ENCODE measurements at regions not wholly inside any gene's neighbourhood (a gene's known extent, or its start where the extent isn't known, plus 50 kb on each side); places are given as distances from the start of the nearest gene placed in this dataset.
A peak's percentile ranks its signal among the peaks of the same experiment; 100 is the strongest.

GRCh38 chr6:15852289-15852688, 189.5 kb upstream of the DTNBP1 start:
- Histone ChIP-seq H3K36me3 (replicated peaks in 1 of 2; ENCODE audit: control insufficient read depth in 1 of 2, insufficient read depth in 2 of 2, low read length in 2 of 2) (no peaks in the 10 kb centered on the region), H3K9ac (ENCODE audit: insufficient read depth, low read length, poor library complexity, severe bottlenecking) (no peak overlapping the region), H3K4me1 (ENCODE audit: control insufficient read depth in 1 of 2, insufficient read depth in 2 of 2, low read length in 2 of 2) (no peaks in the 10 kb centered on the region), H2AFZ (ENCODE audit: insufficient read depth, low read depth, low read length, poor library complexity, severe bottlenecking) (no peak overlapping the region), H3K9me3 (replicated peaks in 1 of 2; ENCODE audit: control insufficient read depth in 1 of 2, insufficient read depth in 1 of 2, low read length in 2 of 2) (peaks cover 10 to 14% of the 10 kb centered on the region in 2 donors), H3K4me2 (replicated peaks; ENCODE audit: extremely low read depth, low read length, poor library complexity, severe bottlenecking) (no peak overlapping the region), H3K27ac (ENCODE audit: low read depth in 1 of 2, low read length in 2 of 2) (no peak overlapping the region), H4K20me1 (ENCODE audit: insufficient read depth, low read length) (no peaks in the 10 kb centered on the region), H3K27me3 (ENCODE audit: control insufficient read depth in 2 of 2, insufficient read depth in 2 of 2, low read length in 2 of 2) (no peaks in the 10 kb centered on the region), H3K4me3 (replicated peaks in 1 of 3; ENCODE audit: low read depth in 2 of 3, low read length in 3 of 3) (no peak overlapping the region), H3K79me2 (ENCODE audit: insufficient read depth, low read length) (no peaks in the 10 kb centered on the region)
- H3K9me3 Mint-ChIP-seq, result peaks cover 8 to 14% (median 11%) of the 10 kb centered on the region in 7 donors
- peaks cover 0 to 6% of the 10 kb centered on the region in 2 donors for H3K36me3 Mint-ChIP-seq
- H3K27ac Mint-ChIP-seq, result peak overlapping the region in 1 of 7 donors; percentile 51
- WGBS (ENCODE audit: insufficient coverage), result 90% methylated on average over 2 of the region's 2 CpGs
- no peaks in the 10 kb centered on the region for H3K4me1 Mint-ChIP-seq
- DNase-seq, result no peak
- TF ChIP-seq CTCF (IDR thresholded peaks at IDR 0.05), result no peak
- H3K4me3 Mint-ChIP-seq, result no peak overlapping the region
- no peaks in the 10 kb centered on the region for H3K27me3 Mint-ChIP-seq (ENCODE audit: low read depth in 3 of 3)
- intact Hi-C loops (cut with micrococcal nuclease), result no loop called here

GRCh38 chr6:15849395-15849794, 186.6 kb upstream of the DTNBP1 start:
- Histone ChIP-seq H3K4me2 (replicated peaks; ENCODE audit: extremely low read depth, low read length, poor library complexity, severe bottlenecking) (no peak overlapping the region), H3K9ac (ENCODE audit: insufficient read depth, low read length, poor library complexity, severe bottlenecking) (no peak overlapping the region), H3K4me1 (ENCODE audit: control insufficient read depth in 1 of 2, insufficient read depth in 2 of 2, low read length in 2 of 2) (no peaks in the 10 kb centered on the region), H4K20me1 (ENCODE audit: insufficient read depth, low read length) (no peaks in the 10 kb centered on the region), H3K9me3 (replicated peaks in 1 of 2; ENCODE audit: control insufficient read depth in 1 of 2, insufficient read depth in 1 of 2, low read length in 2 of 2) (peaks cover 10 to 14% of the 10 kb centered on the region in 2 donors), H3K27me3 (ENCODE audit: control insufficient read depth in 2 of 2, insufficient read depth in 2 of 2, low read length in 2 of 2) (no peaks in the 10 kb centered on the region), H3K4me3 (replicated peaks in 1 of 3; ENCODE audit: low read depth in 2 of 3, low read length in 3 of 3) (no peak overlapping the region), H3K79me2 (ENCODE audit: insufficient read depth, low read length) (no peaks in the 10 kb centered on the region), H3K36me3 (replicated peaks in 1 of 2; ENCODE audit: control insufficient read depth in 1 of 2, insufficient read depth in 2 of 2, low read length in 2 of 2) (no peaks in the 10 kb centered on the region), H2AFZ (ENCODE audit: insufficient read depth, low read depth, low read length, poor library complexity, severe bottlenecking) (no peak overlapping the region), H3K27ac (ENCODE audit: low read depth in 1 of 2, low read length in 2 of 2) (no peak overlapping the region)
- intact Hi-C loops (cut with micrococcal nuclease), result no loop called here
- WGBS (ENCODE audit: insufficient coverage), result no CpG with 5 or more reads among the region's 4 CpGs
- Mint-ChIP-seq H3K9me3 (peaks cover 8 to 14% (median 11%) of the 10 kb centered on the region in 7 donors), H3K27ac (no peak overlapping the region), H3K27me3 (ENCODE audit: low read depth in 3 of 3) (peaks cover 0 to 2% (median 0%) of the 10 kb centered on the region in 3 donors), H3K36me3 (peaks cover 0 to 6% of the 10 kb centered on the region in 2 donors), H3K4me3 (no peak overlapping the region), H3K4me1 (no peaks in the 10 kb centered on the region)
- no peak for TF ChIP-seq CTCF (IDR thresholded peaks at IDR 0.05)
- DNase-seq, result no peak

Data from CD14-positive monocyte (primary cell).